Activated CD4-positive, alpha-beta memory T cell treated with anti-CD3 and anti-CD28 coated beads for 36 hours (primary cell): ENCODE measurements at regions not wholly inside any gene's neighbourhood (a gene's known extent, or its start where the extent isn't known, plus 50 kb on each side); places are given as distances from the start of the nearest gene placed in this dataset.
"Not testable (repeated sequence)": the region's sequence is repeated elsewhere in the genome, so short reads cannot be mapped to it uniquely, and the experiment has no call there.

Source experiments
- CTCF ChIA-PET: fragments of 350-600 bp; sonication (Branson Sonifier 250); formaldehyde crosslinking; loops from one replicate; lab custom pipeline; 2021; ENCODE audit warnings: antibody characterized with exemption, inconsistent platforms; lab: Charles Lee
- POLR2A ChIA-PET: fragments of 350-600 bp; sonication (Branson Sonifier 250); formaldehyde crosslinking; loops from one replicate; lab custom pipeline; 2021; ENCODE audit warnings: antibody characterized with exemption; lab: Charles Lee
- DNase-seq: peaks from one replicate; pipeline ENCODE4 v3.0.0-alpha.2; 2020
- H3K27ac Mint-ChIP-seq: one replicate; pipeline ENCODE4 v1.8.0; 2021; ENCODE audit warnings: mixed read lengths
- H3K27me3 Mint-ChIP-seq: one replicate; pipeline ENCODE4 v1.8.0; 2021; ENCODE audit warnings: mixed read lengths
- H3K36me3 Mint-ChIP-seq: one replicate; pipeline ENCODE4 v1.8.0; 2021; ENCODE audit warnings: mixed read lengths
- H3K4me1 Mint-ChIP-seq: one replicate; pipeline ENCODE4 v1.8.0; 2021; ENCODE audit warnings: low read depth, mixed read lengths
- H3K4me3 Mint-ChIP-seq: one replicate; pipeline ENCODE4 v1.8.0; 2021; ENCODE audit warnings: mild to moderate bottlenecking, mixed read lengths
- H3K9me3 Mint-ChIP-seq: one replicate; pipeline ENCODE4 v1.8.0; 2021; ENCODE audit warnings: mixed read lengths
- intact Hi-C: fragments of 100-400 bp; cut with micrococcal nuclease; formaldehyde crosslinking; loops from one replicate; pipeline ENCODE4 v1.15.1; 2023

DNA sequence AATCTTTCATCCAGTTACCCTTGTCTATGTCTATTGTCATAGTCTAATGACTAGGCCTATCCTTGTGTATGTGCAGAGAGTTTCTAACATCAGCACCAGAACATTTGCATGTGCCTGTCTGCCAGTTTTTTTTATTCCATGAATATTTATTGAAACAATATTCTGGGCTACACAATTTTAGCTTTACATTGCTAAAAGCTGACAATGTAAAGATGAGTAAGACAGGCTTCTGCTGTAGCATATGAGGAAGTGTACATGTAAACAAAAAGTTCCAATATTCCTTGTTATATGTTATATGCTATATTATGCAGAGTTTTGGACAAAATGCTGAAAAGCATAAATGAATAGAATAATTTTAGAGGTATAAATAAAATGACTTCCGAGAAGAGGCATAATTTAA, 357.7 kb downstream of the NYAP2 start:
- DNase-seq = no peak
- Mint-ChIP-seq H3K27me3 (peaks cover 3% of the 10 kb centered on the region), H3K4me3 (no peak overlapping the region), H3K36me3 (no peaks in the 10 kb centered on the region), H3K27ac (no peak overlapping the region), H3K9me3 (no peaks in the 10 kb centered on the region), H3K4me1 (no peaks in the 10 kb centered on the region)
- CTCF ChIA-PET = no interaction called here
- intact Hi-C loops = no loop called here
- POLR2A ChIA-PET = no interaction called here

GRCh38 chr2:225756198-225756597, 356.7 kb downstream of the NYAP2 start:
- no peak overlapping the region for H3K27ac Mint-ChIP-seq
- no peaks in the 10 kb centered on the region for H3K36me3 Mint-ChIP-seq
- ChIA-PET POLR2A (no interaction called here), CTCF (no interaction called here)
- H3K27me3 Mint-ChIP-seq = peaks cover 4% of the 10 kb centered on the region
- no peak for DNase-seq
- intact Hi-C loops = no loop called here
- H3K9me3 Mint-ChIP-seq = no peaks in the 10 kb centered on the region
- no peaks in the 10 kb centered on the region for H3K4me1 Mint-ChIP-seq
- no peak overlapping the region for H3K4me3 Mint-ChIP-seq

DNA sequence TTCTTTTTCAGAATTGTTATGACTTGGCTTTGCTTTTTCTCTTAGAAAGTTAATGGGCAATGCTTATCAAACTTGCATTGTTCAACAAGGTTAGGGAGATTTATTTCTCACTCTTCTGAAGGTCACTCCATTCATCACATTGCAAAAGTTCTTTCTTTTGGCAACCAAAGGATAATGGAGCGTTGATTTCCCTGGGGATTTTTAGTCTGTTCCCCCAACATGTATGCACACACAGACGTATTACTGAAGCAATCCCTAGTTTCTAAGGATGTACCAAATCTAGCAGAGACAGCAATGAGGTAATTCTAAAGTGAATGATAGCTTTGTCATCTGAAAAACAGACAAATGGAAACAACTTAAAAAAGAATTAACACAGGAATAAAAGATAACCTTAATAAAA, 349.1 kb downstream of the NYAP2 start:
- H3K27me3 Mint-ChIP-seq = peaks cover 4% of the 10 kb centered on the region
- H3K27ac Mint-ChIP-seq = no peak overlapping the region
- H3K36me3 Mint-ChIP-seq = no peaks in the 10 kb centered on the region
- ChIA-PET POLR2A (no interaction called here), CTCF (no interaction called here)
- DNase-seq = no peak
- H3K9me3 Mint-ChIP-seq = no peaks in the 10 kb centered on the region
- no peak overlapping the region for H3K4me3 Mint-ChIP-seq
- no peaks in the 10 kb centered on the region for H3K4me1 Mint-ChIP-seq
- intact Hi-C loops = no loop called here

DNA sequence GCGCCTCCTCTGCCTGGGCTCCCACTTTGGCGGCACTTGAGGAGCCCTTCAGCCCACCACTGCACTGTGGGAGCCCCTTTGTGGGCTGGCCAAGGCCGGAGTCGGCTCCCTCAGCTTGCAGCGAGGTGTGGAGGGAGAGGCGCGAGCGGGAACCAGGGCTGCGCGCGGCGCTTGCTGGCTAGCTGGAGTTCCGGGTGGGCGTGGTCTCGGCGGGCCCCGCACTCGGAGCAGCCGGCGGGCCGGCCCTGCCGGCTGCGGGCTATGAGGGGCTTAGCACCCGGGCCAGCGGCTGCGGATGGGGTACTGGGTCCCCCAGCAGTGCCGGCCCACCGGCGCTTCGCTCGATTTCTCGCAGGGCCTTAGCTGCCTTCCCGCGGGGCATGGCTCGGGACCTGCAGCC, 344.5 kb downstream of the NYAP2 start:
- H3K4me3 Mint-ChIP-seq, DNase-seq, intact Hi-C loops, H3K27me3 Mint-ChIP-seq, POLR2A ChIA-PET, CTCF ChIA-PET, H3K4me1 Mint-ChIP-seq, H3K27ac Mint-ChIP-seq, H3K9me3 Mint-ChIP-seq, H3K36me3 Mint-ChIP-seq: not testable (repeated sequence)

- intact Hi-C loops = no loop called here
- Mint-ChIP-seq H3K27ac (no peak overlapping the region), H3K27me3 (peaks cover 2% of the 10 kb centered on the region), H3K36me3 (no peaks in the 10 kb centered on the region), H3K4me3 (no peak overlapping the region), H3K4me1 (no peaks in the 10 kb centered on the region), H3K9me3 (no peaks in the 10 kb centered on the region)
- ChIA-PET CTCF (no interaction called here), POLR2A (no interaction called here)
- DNase-seq = no peak
Observed at GRCh38 chr2:225742487-225742886, 343.0 kb downstream of the NYAP2 start.

- Mint-ChIP-seq H3K4me3 (no peak overlapping the region), H3K36me3 (no peaks in the 10 kb centered on the region), H3K27me3 (peaks cover 2% of the 10 kb centered on the region), H3K27ac (no peak overlapping the region), H3K9me3 (no peaks in the 10 kb centered on the region), H3K4me1 (no peaks in the 10 kb centered on the region)
- CTCF ChIA-PET = no interaction called here
- DNase-seq = no peak
- intact Hi-C loops = no loop called here
- POLR2A ChIA-PET = no interaction called here
Observed at GRCh38 chr2:225740086-225740485, 340.6 kb downstream of the NYAP2 start.

DNA sequence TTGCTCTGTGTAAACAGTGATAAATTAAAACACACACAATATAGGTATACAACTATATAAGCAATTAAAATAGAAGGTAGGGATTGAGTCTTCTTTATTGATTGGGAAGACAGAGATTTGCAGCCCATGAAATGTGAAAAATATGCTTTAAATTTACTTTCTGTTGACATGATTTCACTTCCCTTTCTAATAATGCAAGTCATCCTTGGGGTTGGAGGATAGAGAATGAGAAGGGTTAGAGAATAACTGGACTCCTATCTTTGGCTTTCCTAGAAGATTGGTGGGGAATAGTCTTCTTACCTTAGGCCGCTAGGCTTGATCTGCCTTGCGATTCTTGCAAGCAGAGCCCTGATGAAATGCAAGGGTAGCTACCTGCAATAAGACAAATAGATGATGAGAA, 339.8 kb downstream of the NYAP2 start:
- Mint-ChIP-seq H3K27ac (no peak overlapping the region), H3K4me3 (no peak overlapping the region), H3K9me3 (no peaks in the 10 kb centered on the region), H3K4me1 (no peaks in the 10 kb centered on the region), H3K27me3 (peaks cover 2% of the 10 kb centered on the region), H3K36me3 (no peaks in the 10 kb centered on the region)
- DNase-seq = no peak
- intact Hi-C loops = no loop called here
- CTCF ChIA-PET = no interaction called here
- POLR2A ChIA-PET = no interaction called here

- Mint-ChIP-seq H3K27ac (no peak overlapping the region), H3K36me3 (no peaks in the 10 kb centered on the region), H3K27me3 (peaks cover 2% of the 10 kb centered on the region), H3K9me3 (no peaks in the 10 kb centered on the region), H3K4me3 (no peak overlapping the region), H3K4me1 (no peaks in the 10 kb centered on the region)
- POLR2A ChIA-PET = no interaction called here
- CTCF ChIA-PET = no interaction called here
- intact Hi-C loops = no loop called here
- no peak for DNase-seq
Observed at GRCh38 chr2:225738735-225739134, 339.2 kb downstream of the NYAP2 start.

DNA sequence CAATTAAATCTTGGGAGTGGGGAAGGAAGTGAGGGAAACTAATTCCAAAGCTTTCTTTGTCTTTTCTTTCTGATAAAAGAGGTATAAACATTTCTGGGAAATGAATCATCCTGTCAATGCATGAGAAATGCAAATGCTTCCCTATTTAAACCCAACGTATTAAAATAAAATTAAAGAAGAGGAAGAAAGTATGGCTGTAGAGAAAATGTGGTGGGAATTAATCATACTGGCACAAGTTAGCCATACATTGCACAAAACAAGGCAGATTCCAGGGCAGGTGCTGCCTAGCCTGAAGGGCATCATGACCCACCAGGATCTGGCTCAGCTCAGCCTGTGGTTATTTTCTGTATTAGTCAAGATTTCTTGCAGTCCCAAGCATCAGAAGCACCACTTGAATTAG, 338.0 kb downstream of the NYAP2 start:
- Mint-ChIP-seq H3K4me1 (no peaks in the 10 kb centered on the region), H3K27me3 (peaks cover 2% of the 10 kb centered on the region)

GRCh38 chr2:225735844-225736243, 336.3 kb downstream of the NYAP2 start:
- Mint-ChIP-seq H3K4me1 (no peaks in the 10 kb centered on the region), H3K27me3 (peaks cover 2% of the 10 kb centered on the region), H3K27ac (no peak overlapping the region), H3K9me3 (no peaks in the 10 kb centered on the region), H3K36me3 (no peaks in the 10 kb centered on the region), H3K4me3 (no peak overlapping the region)
- ChIA-PET POLR2A (no interaction called here), CTCF (no interaction called here)
- intact Hi-C loops = no loop called here
- DNase-seq = no peak

More for the DNA sequence above, 338.0 kb downstream of the NYAP2 start:
- intact Hi-C loops = no loop called here
- ChIA-PET POLR2A (no interaction called here), CTCF (no interaction called here)
- Mint-ChIP-seq H3K9me3 (no peaks in the 10 kb centered on the region), H3K27ac (no peak overlapping the region), H3K36me3 (no peaks in the 10 kb centered on the region), H3K4me3 (no peak overlapping the region)
- DNase-seq = no peak

DNA sequence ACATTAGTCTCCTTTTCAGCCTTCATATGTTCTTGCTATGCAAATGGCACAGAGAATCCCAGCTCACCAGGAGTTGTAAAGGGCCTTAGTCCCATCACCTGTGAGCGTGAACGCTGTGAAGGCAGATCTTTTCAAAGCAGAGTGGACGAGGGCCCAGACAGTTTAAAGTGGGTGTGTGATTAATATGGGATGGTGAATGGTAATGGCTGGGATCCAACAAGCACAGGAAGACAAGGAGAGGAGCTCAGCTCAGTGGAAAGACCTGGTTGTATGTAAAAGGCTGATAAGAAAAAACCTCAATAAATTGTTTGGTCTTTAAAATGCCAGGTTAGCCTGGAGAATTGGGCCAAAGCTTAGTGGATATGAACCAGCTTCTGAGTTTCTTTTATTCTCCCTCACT, 326.2 kb downstream of the NYAP2 start:
- POLR2A ChIA-PET = no interaction called here
- intact Hi-C loops = no loop called here

More for the DNA sequence above, 326.2 kb downstream of the NYAP2 start:
- CTCF ChIA-PET = no interaction called here
- Mint-ChIP-seq H3K36me3 (no peaks in the 10 kb centered on the region), H3K27ac (no peak overlapping the region), H3K4me3 (no peak overlapping the region), H3K9me3 (no peaks in the 10 kb centered on the region), H3K4me1 (no peaks in the 10 kb centered on the region), H3K27me3 (no peaks in the 10 kb centered on the region)
- DNase-seq = no peak
